HEK293T (cell line): ENCODE measurements at regions not wholly inside any gene's neighbourhood (a gene's known extent, or its start where the extent isn't known, plus 50 kb on each side); places are given as distances from the start of the nearest gene placed in this dataset.

Experiments
- CTCF ChIA-PET: fragments of 350-600 bp; formaldehyde crosslinking; extraction: SDS; loops from one replicate; lab custom pipeline; 2021; ENCODE audit warnings: antibody characterized with exemption, inconsistent platforms; lab: Yijun Ruan, JAX
- POLR2A ChIA-PET: fragments of 350-600 bp; formaldehyde crosslinking; extraction: SDS; loops from one replicate; lab custom pipeline; 2020; ENCODE audit warnings: antibody characterized with exemption, inconsistent platforms; lab: Yijun Ruan, JAX
- DNase-seq: peaks from one replicate; pipeline ENCODE4 v3.0.0; 2012; ENCODE audit warnings: mixed read lengths; ENCODE audit errors: extremely low spot score
- ARNT ChIP-seq: fragments of 450-650 bp; IDR thresholded peaks from 2 replicates; pipeline ENCODE4 v1.6.1; 2017; ENCODE audit warnings: mild to moderate bottlenecking
- BHLHE40 ChIP-seq: fragments of 450-650 bp; IDR thresholded peaks from 2 replicates; pipeline ENCODE4 v1.6.1; 2016; ENCODE audit warnings: mild to moderate bottlenecking, moderate library complexity, borderline replicate concordance
- CTBP1 ChIP-seq: fragments of 450-650 bp; IDR thresholded peaks from 2 replicates; pipeline ENCODE4 v1.6.1; 2016; ENCODE audit warnings: borderline replicate concordance
- ELF4 ChIP-seq: fragments of 450-650 bp; IDR thresholded peaks from 2 replicates; pipeline ENCODE4 v1.6.1; 2017; ENCODE audit warnings: antibody characterized with exemption
- FOXA1 ChIP-seq: fragments of 450-650 bp; IDR thresholded peaks from 2 replicates; pipeline ENCODE4 v1.6.1; 2016; ENCODE audit warnings: mild to moderate bottlenecking
- FOXK2 ChIP-seq: fragments of 450-650 bp; IDR thresholded peaks from 2 replicates; pipeline ENCODE4 v1.6.1; 2016; ENCODE audit warnings: mild to moderate bottlenecking
- FOXM1 ChIP-seq: fragments of 450-650 bp; IDR thresholded peaks from 2 replicates; pipeline ENCODE4 v1.6.1; 2017; ENCODE audit warnings: mild to moderate bottlenecking, borderline replicate concordance
- HDGF ChIP-seq: fragments of 450-650 bp; IDR thresholded peaks from 2 replicates; pipeline ENCODE4 v1.6.1; 2017; ENCODE audit warnings: antibody characterized with exemption, borderline replicate concordance
- L3MBTL2 ChIP-seq: fragments of 450-650 bp; conservative IDR thresholded peaks from 2 replicates; pipeline ENCODE4 v1.6.1; 2016; ENCODE audit warnings: mild to moderate bottlenecking
- LEF1 ChIP-seq: fragments of 450-650 bp; IDR thresholded peaks from 2 replicates; pipeline ENCODE4 v1.6.1; 2017; ENCODE audit warnings: mild to moderate bottlenecking, borderline replicate concordance
- NFRKB ChIP-seq: fragments of 450-650 bp; IDR thresholded peaks from 2 replicates; pipeline ENCODE4 v1.6.1; 2016; ENCODE audit warnings: mild to moderate bottlenecking, moderate library complexity
- SP1 ChIP-seq: fragments of 450-650 bp; IDR thresholded peaks from 2 replicates; pipeline ENCODE4 v1.6.1; 2017
- SUZ12 ChIP-seq: fragments of 450-650 bp; IDR thresholded peaks from 2 replicates; pipeline ENCODE4 v1.6.1; 2016; ENCODE audit warnings: mild to moderate bottlenecking
- TARDBP ChIP-seq: fragments of 450-650 bp; IDR thresholded peaks from 2 replicates; pipeline ENCODE4 v1.6.1; 2016
- ZNF384 ChIP-seq: fragments of 450-650 bp; IDR thresholded peaks from 2 replicates; pipeline ENCODE4 v1.6.1; 2016
- TF ChIP-seq, protein P1 (sequence below): fragments of 450-650 bp; IDR thresholded peaks from 2 replicates; pipeline ENCODE4 v1.6.1; 2016

DNA sequence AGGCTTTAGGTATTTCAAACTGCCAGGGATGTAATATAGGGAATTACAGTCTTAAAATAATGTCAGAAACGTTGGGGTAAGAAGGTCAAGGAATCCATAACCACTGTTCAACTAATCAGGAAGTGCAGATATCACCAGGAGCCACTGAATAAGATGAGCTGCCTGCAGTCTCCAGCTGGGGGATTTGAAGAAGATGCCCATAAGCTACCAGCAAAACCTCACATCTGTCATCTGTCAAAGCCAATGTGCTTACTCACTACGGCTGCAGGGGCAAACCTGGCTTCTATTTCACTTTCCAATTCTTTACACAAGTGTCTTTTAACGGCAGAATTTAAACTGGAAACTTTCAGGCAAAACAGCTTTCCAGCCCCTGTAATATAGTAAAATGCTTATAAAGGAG, 1410.1 kb upstream of the ATXN8OS start:
- POLR2A ChIA-PET = no interaction called here
- DNase-seq = no peak
- CTCF ChIA-PET = interaction anchor here (0.6 kb wide), 1 partner anchor 10 kb away, joined by 4 read pairs; no protein-coding TSS in a partner anchor
- TF ChIP-seq, protein P1, sequence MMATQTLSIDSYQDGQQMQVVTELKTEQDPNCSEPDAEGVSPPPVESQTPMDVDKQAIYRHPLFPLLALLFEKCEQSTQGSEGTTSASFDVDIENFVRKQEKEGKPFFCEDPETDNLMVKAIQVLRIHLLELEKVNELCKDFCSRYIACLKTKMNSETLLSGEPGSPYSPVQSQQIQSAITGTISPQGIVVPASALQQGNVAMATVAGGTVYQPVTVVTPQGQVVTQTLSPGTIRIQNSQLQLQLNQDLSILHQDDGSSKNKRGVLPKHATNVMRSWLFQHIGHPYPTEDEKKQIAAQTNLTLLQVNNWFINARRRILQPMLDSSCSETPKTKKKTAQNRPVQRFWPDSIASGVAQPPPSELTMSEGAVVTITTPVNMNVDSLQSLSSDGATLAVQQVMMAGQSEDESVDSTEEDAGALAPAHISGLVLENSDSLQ = no peak
- no peak for TF ChIP-seq L3MBTL2
- no peak for TF ChIP-seq SP1
- TF ChIP-seq FOXA1 = no peak
- no peak for TF ChIP-seq ELF4
- TF ChIP-seq FOXM1 = no peak
- TF ChIP-seq FOXK2 = no peak
- no peak for TF ChIP-seq BHLHE40
- no peak for TF ChIP-seq TARDBP
- TF ChIP-seq HDGF = no peak
- no peak for TF ChIP-seq NFRKB
- TF ChIP-seq LEF1 = no peak
- TF ChIP-seq CTBP1 = no peak
- TF ChIP-seq ZNF384 = no peak

DNA sequence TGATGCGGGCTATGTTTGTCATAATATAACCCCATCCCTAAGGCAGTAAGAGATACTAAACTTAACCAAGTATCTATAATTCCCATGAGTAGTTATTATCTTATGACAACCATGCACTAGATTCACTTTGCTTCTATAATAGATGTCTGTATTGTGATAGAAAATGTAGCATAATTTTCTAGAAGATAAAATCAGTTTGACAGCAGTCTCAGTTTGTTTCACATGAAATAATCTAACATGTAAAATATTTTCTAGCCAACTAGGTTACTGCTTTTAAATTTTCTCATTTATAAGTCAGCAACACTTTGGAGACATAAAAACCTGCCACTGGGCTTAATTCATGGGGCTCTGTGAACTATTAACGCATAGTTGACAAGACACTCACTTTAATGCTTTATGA, 1410.7 kb upstream of the ATXN8OS start:
- CTCF ChIA-PET = no interaction called here
- no peak for DNase-seq
- POLR2A ChIA-PET = no interaction called here
- TF ChIP-seq ARNT = no peak
- no peak for TF ChIP-seq TARDBP
- TF ChIP-seq SP1 = no peak
- TF ChIP-seq SUZ12 = no peak
- no peak for TF ChIP-seq LEF1
- no peak for TF ChIP-seq L3MBTL2
- no peak for TF ChIP-seq BHLHE40

DNA sequence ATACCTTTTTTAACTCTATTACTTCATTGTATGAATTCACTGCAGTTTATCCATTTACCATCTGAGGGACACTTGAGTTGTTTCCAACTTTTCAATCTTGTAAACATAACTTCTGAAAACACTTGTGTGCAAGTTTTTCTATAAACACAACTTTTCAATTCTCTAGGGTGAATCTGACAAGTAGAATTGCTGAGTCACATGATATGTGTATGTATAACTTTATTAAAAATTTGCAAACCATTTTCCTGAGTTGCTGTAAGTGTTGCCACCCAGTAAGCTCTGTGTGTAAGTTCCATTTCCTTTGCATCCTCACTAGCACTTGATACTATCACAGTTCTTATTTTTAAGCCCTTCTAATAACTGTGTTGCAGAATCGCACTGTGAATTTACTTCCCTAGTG, 1415.6 kb upstream of the ATXN8OS start:
- POLR2A ChIA-PET = no interaction called here
- no peak for DNase-seq
- CTCF ChIA-PET = no interaction called here
- TF ChIP-seq SUZ12 (no peak), FOXM1 (no peak), NFRKB (no peak), BHLHE40 (no peak), FOXA1 (no peak), TARDBP (no peak)

DNA sequence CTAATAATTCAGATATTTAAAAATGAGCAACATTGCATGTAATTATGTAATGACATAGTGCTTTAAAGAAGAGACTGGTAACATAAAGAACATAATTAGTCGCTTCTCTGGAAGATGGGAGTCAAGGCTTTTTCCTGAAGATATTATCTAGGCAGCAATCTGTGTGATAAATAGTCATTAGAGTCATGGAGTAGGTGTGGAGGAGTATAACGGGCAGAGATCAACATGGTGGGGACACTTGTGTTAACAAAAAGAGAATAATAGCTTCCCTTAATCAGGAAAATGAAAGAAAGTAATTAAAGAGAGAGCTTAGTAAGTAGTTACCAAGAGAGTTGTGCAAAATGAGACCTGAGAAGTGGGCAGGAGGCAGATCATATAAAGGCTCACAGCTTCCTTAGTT, 1417.1 kb upstream of the ATXN8OS start:
- TF ChIP-seq ZNF384 = no peak
- no peak for TF ChIP-seq ELF4
- no peak for TF ChIP-seq BHLHE40
- TF ChIP-seq SUZ12 = no peak
- no peak for TF ChIP-seq FOXA1
- TF ChIP-seq, protein P1 = no peak
- TF ChIP-seq SP1 = no peak
- TF ChIP-seq ARNT = no peak
- TF ChIP-seq FOXM1 = no peak
- no peak for DNase-seq
- POLR2A ChIA-PET = no interaction called here
- CTCF ChIA-PET = no interaction called here

DNA sequence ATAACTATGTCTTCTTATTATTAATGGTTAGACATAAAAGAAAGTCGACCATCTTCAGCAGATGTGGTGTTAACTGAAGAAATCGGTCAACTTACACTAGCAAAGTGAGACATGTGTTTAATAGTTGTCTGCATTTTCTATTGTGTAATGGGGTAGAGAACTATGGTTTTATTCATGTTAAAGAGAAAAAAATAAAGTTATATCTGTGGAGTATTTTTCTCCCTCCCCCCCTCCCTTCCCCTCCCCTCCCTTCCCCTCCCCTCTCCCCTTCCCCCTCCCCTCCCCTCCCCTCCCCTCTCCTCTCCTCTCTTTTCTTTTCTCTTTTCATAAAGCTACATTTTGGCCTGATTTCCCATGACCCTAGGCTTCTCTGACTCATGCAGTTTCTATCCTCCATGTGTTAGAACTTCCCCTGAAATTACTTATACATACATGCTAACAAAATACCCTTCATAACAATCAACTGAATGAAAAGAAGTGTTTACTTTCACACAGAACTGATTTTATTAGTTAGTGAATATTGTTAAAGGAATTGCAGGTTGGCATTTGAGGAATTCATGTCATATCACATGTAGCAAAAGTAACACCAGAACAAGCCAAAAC, 1431.0 kb upstream of the ATXN8OS start:
- ChIA-PET CTCF (no interaction called here), POLR2A (no interaction called here)
- DNase-seq = no peak
- TF ChIP-seq SUZ12 = no peak
- TF ChIP-seq FOXK2 = no peak
- no peak for TF ChIP-seq SP1
- TF ChIP-seq TARDBP = no peak
- TF ChIP-seq HDGF = no peak
- no peak for TF ChIP-seq ELF4
- no peak for TF ChIP-seq ZNF384
- TF ChIP-seq BHLHE40 = no peak
- no peak for TF ChIP-seq LEF1
- TF ChIP-seq, protein P1 = no peak
- TF ChIP-seq L3MBTL2 = no peak
- no peak for TF ChIP-seq FOXA1
- TF ChIP-seq CTBP1 = no peak
- TF ChIP-seq NFRKB = no peak

DNA sequence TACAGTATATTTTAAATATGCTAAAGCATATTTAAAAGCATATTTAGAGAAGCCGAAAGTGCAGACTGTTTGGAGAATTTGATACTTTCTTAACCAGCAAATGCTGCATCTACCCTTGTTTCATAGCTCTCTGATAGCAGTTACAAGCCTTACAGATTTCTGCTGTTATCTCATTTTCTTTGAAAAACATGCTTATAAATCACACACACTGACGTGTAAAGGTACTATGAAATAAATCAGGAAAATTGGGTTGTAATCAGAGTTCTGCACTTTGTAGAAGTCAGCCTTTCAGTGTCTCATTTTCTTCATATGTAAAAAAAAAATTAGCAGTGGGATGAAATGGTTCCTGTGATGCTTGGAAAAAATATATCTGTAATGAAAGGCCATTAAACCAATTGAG, 1432.4 kb upstream of the ATXN8OS start:
- DNase-seq = no peak
- ChIA-PET POLR2A (no interaction called here), CTCF (no interaction called here)
- TF ChIP-seq BHLHE40 (no peak), SP1 (no peak), ARNT (no peak)
- TF ChIP-seq, protein P1 = peak; percentile 33; the same call in 1 of the 2 replicates

DNA sequence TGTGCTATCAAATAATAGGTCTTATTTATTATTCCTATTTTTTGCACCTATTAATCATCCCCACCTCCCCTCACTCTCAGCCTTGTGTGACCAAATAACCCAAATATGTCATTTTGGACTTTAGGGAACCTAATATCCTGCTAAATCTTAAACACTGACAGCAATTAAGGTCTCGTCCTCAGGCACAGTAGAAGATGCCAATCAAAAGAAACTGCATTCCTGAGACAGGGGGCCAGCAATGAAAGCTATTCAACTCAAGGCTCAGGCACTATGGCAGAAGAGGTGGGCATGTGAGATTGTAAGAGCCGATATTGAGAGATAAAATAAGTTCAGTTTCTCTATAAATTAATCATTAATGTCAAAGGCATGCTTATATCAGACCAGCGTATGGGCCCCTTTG, 1437.7 kb upstream of the PCDH9 start:
- POLR2A ChIA-PET = no interaction called here
- DNase-seq = no peak
- no peak for TF ChIP-seq LEF1
- no peak for TF ChIP-seq L3MBTL2
- TF ChIP-seq, protein P1 = peak; percentile 81
- TF ChIP-seq SP1 = no peak
- TF ChIP-seq ELF4 = no peak
- TF ChIP-seq BHLHE40 = no peak
- CTCF ChIA-PET = no interaction called here
